ENCODE measurements at regions not wholly inside any gene's neighbourhood (a gene's known extent, or its start where the extent isn't known, plus 50 kb on each side); places are given as distances from the start of the nearest gene placed in this dataset.

GRCh38 chr22:26883393-26883792, 226.0 kb downstream of the MIAT start:
- FAIRE-seq (no peak), DNase-seq (ENCODE audit: low read depth in 1 of 2, low spot score in 2 of 2) (no peak)
- H2AK5ac ChIP-seq (ENCODE audit: low read depth, low read length) = no peak overlapping the region
- no peaks in the 10 kb centered on the region for H3K79me2 ChIP-seq (ENCODE audit: control insufficient read depth in 1 of 2, insufficient read depth in 2 of 2, low read length in 2 of 2)
- no peak overlapping the region for H3K23ac ChIP-seq (ENCODE audit: insufficient read length)
- H2BK20ac ChIP-seq (ENCODE audit: low read length) = no peak overlapping the region
- H3K4me3 ChIP-seq (ENCODE audit: extremely low read depth in 1 of 4, insufficient read depth in 2 of 4, low read depth in 3 of 4, low read length in 4 of 4) = no peak overlapping the region
- WGBS, 2 experiments (ENCODE audit: extremely low coverage in 1 of 2, insufficient coverage in 1 of 2, insufficient read length in 1 of 2, insufficient replicate concordance in 2 of 2, low coverage in 1 of 2, low lambda C conversion rate in 2 of 2, missing lambda C conversion rate in 1 of 2) = 92% methylated on average over 4 of the region's 4 CpGs; no CpG with 5 or more reads in 1 of the 2 experiments
- H2BK12ac ChIP-seq (ENCODE audit: low read depth, low read length) = no peak overlapping the region
- H4K8ac ChIP-seq (ENCODE audit: extremely low read depth, insufficient read depth, low read length) = no peak overlapping the region
- no peaks in the 10 kb centered on the region for H3K4me1 ChIP-seq (replicated peaks in 1 of 4; ENCODE audit: control insufficient read depth in 3 of 4, insufficient read depth in 4 of 4, low read length in 3 of 4)
- H3K27me3 ChIP-seq (replicated peaks in 1 of 4; ENCODE audit: control insufficient read depth in 3 of 4, extremely low read depth in 1 of 4, insufficient read depth in 3 of 4, low read length in 3 of 4) = no peaks in the 10 kb centered on the region; a peak in 1 of 7 replicates
- no peak overlapping the region for H2BK120ac ChIP-seq (replicated peaks; ENCODE audit: low read depth, low read length)
- no peaks in the 10 kb centered on the region for H3K36me3 ChIP-seq (ENCODE audit: control insufficient read depth in 2 of 4, insufficient read depth in 4 of 4, low read length in 3 of 4)
- H4K91ac ChIP-seq (replicated peaks; ENCODE audit: insufficient read length, low read length) = no peak overlapping the region
- CTCF ChIA-PET (ENCODE audit: partially characterized antibody) = interaction anchor here (1.1 kb wide), 1 partner anchor 84 kb away, joined by 3 read pairs; no protein-coding TSS in a partner anchor
- H2BK15ac ChIP-seq (ENCODE audit: low read length) = no peak overlapping the region
- H2AFZ ChIP-seq (ENCODE audit: low read length) = no peak overlapping the region
- H3K79me1 ChIP-seq (ENCODE audit: low read depth, low read length) = no peaks in the 10 kb centered on the region
- no peak overlapping the region for H3K4ac ChIP-seq (replicated peaks; ENCODE audit: insufficient read length, low read depth, low read length)
- H4K5ac ChIP-seq (ENCODE audit: insufficient read length, low read depth, low read length) = no peak overlapping the region
- no peak overlapping the region for H3K14ac ChIP-seq (ENCODE audit: insufficient read length)
- no peaks in the 10 kb centered on the region for H3K9me3 ChIP-seq (ENCODE audit: insufficient read depth in 2 of 2, low read depth in 1 of 2, low read length in 1 of 2)
- peaks cover 3% of the 10 kb centered on the region; the same call in 1 of the 2 replicates for H3K23me2 ChIP-seq (ENCODE audit: low read depth, low read length)
- H3K18ac ChIP-seq (ENCODE audit: extremely low read depth, low read length) = no peak overlapping the region
- POLR2A ChIA-PET (ENCODE audit: partially characterized antibody) = no interaction called here
- H4K20me1 ChIP-seq (replicated peaks in 1 of 2; ENCODE audit: control insufficient read depth in 1 of 2, insufficient read depth in 2 of 2, low read length in 2 of 2) = no peaks in the 10 kb centered on the region
- no peak overlapping the region for H3K27ac ChIP-seq (ENCODE audit: low read depth, low read length)
- H2BK5ac ChIP-seq (ENCODE audit: low read depth, low read length) = no peak overlapping the region
- H3K56ac ChIP-seq (replicated peaks; ENCODE audit: insufficient read length, low read depth, low read length) = no peak overlapping the region
- TF ChIP-seq PHF8 (conservative IDR thresholded peaks at IDR 0.05; ENCODE audit: low read depth, low read length) (no peak), RFX5 (IDR thresholded peaks at IDR 0.05; ENCODE audit: borderline replicate concordance, low read depth, low read length) (no peak), SIN3A (conservative IDR thresholded peaks at IDR 0.05 in 1 of 2, IDR thresholded peaks at IDR 0.05 in 1 of 2; ENCODE audit: low read depth in 1 of 2, low read length in 2 of 2) (no peak), FOSL1 (IDR thresholded peaks at IDR 0.05; ENCODE audit: insufficient read depth, low read depth, low read length) (no peak), KDM5A (IDR thresholded peaks at IDR 0.05; ENCODE audit: low read length) (no peak), ASH2L (IDR thresholded peaks at IDR 0.05; ENCODE audit: low read length) (no peak)
- H3K4me2 ChIP-seq (ENCODE audit: insufficient read depth in 1 of 2, low read depth in 2 of 2, low read length in 2 of 2) = no peak overlapping the region
- H3K9ac ChIP-seq (replicated peaks in 1 of 4; ENCODE audit: extremely low read depth in 1 of 4, low read depth in 3 of 4, low read length in 3 of 4) = no peak overlapping the region

Data from H1 (cell line).